ENCODE measurements at regions not wholly inside any gene's neighbourhood (a gene's known extent, or its start where the extent isn't known, plus 50 kb on each side); places are given as distances from the start of the nearest gene placed in this dataset.

DNA sequence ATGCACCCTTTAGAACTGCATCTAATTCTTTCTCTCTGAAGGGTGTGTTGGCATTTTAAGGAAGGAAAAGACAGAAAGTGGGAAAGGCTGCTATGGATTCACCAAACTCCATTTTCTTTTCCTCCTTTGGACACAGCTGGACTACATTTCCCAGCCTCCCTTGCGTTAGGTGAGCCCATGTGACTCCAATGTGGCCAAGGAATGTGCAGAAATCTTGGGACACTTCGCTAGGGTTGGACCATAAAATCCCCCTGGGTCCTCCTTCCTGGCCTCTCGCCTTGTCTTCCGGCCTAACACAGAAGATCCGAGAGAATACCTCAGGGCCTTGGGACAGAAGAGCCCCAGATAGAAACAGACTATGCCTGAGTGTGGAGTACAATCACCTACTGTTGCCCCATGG lies 56.3 kb downstream of the ABCC12 start:
- TF ChIP-seq POLR2AphosphoS5 (IDR thresholded peaks at IDR 0.05; ENCODE audit: low read depth, low read length): no peak
- TF ChIP-seq TAF1 (IDR thresholded peaks at IDR 0.05; ENCODE audit: low read depth, low read length): no peak
- TF ChIP-seq POLR2A (IDR thresholded peaks at IDR 0.05; ENCODE audit: low read depth, low read length): no peak
- no peak for TF ChIP-seq POU2F2 (IDR thresholded peaks at IDR 0.05; ENCODE audit: low read depth, low read length)
- TF ChIP-seq SPI1 (IDR thresholded peaks at IDR 0.05; ENCODE audit: low read depth, low read length): no peak
- no peak for TF ChIP-seq PAX5 (IDR thresholded peaks at IDR 0.05; ENCODE audit: insufficient read depth, low read length, severe bottlenecking)
